CD4-positive, alpha-beta T cell treated with Interleukin-6 for 4 hours (primary cell): ENCODE measurements at regions not wholly inside any gene's neighbourhood (a gene's known extent, or its start where the extent isn't known, plus 50 kb on each side); places are given as distances from the start of the nearest gene placed in this dataset.

ENCODE experiments used
- DNase-seq: peaks from one replicate; pipeline ENCODE4 v3.0.0-alpha.2; 2020; ENCODE audit warnings: mixed read lengths

GRCh38 chr5:6059137-6059800 lies 319.1 kb downstream of the MED10 start:
- no peak for DNase-seq

DNA sequence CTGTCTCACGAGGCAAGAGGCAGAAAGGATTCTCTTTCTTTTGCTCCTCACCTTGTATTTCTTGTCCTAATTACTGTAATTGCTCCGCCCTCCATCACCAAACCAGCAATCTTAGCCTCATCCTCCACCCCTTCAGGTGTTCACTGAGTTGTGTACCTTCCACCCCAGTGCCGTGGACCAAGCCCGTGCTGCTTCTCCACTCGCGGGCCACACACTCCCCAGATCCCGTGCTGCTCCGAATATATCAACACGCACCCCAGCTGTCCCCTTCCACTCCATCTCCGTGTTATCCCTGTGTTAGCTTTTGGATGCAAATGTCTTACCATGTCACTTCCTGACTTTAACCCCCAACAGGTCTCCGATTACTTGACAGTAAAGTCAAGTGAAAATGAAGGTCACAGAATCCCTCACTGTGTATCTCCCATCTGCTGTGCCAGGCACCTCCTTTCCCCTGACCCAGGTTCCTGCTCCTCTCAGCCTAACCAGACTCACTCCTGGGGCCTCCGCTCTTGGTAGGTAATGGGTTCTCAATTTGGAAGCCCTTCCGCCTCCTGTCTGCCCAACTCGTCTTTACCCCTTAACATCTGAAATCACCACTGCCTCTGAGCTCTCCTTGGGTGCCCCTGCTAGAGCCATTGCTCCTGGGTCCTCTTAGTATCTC lies 320.2 kb downstream of the MED10 start:
- no peak for DNase-seq

DNA sequence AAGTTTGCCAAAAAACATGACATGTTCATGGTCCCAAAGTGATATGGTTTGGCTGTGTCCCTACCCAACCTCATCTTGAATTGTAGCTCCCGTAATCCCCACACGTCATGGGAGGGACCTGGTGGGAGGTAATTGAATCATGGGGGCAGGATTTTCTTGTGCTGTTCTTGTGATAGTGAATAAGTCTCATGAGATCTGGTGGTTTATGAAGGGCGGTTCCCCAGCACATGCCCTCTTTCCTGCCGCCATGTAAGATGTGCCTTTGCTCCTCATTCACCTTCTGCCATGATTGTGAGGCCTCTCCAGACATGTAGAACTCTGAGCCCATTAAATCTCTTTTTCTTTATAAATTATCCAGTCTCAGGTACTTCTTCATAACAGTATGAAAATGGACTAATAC lies 322.1 kb downstream of the MED10 start:
- DNase-seq: no peak

DNA sequence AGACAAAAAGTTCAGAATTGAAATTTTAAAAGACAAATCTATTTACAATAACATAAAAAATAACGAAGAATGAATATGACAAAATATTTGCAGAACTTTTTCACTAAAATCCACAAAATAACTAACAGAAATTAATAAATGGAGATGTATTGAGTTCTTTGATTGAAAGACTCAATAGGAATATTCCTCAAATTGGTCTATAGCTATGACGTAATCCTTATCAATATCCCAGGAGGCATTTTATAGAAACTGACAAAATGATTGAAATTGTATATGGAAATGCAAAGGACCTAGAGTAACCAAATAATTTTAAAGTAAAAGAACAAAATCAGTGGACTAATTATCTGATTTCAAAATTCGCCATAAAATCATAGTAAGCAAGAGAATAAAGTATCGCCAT lies 328.7 kb downstream of the MED10 start:
- no peak for DNase-seq

DNA sequence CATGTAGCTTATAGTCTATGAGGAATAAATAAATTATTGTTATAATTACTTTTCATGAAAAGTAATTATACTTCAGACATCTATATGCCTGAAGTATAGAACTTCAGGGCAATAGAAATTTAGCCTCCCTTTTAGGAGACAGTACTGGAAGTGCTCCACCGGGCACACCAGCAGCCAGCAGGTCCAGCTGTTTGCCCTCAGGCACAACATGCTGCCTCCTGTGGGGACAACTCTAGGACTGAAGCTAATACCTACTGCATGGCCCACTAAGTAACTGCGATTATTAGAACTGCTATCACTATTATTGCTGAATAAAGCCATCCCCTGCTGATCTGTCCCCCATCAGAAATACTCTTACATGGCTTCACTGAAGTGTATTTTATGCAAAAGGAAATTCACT lies 329.6 kb downstream of the MED10 start:
- DNase-seq: no peak

GRCh38 chr5:6046296-6046967 lies 331.9 kb downstream of the MED10 start:
- no peak for DNase-seq

- DNase-seq: no peak
Measured at GRCh38 chr5:6043491-6044310, 334.6 kb downstream of the MED10 start.

DNA sequence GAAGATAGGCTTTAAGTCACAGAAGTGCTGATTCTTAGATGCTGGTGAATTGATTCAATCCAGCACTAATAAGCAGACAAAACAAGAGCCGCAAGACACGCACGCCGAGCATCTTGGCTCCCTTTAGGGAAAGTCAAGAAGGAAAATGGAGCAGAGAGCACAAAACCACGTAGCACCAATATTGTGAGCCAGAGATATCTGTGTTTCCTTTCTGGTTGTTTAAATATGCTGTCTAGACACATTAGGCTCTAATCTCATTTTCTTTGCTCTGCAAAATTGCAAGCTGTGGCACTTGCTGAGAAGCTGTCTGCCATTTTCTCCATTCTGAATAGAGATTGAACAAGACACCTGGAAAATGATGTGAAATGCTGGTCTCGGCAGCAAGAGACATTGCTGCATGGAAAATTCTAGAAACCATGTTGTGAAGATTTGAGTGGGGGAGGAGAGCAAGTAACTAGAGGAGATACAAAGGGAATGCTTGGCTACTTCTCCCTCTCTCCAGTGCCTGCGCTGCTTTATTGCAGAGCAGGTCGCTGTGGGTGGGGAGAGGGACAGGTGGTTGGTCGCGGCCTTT lies 336.3 kb downstream of the MED10 start:
- DNase-seq: no peak

DNA sequence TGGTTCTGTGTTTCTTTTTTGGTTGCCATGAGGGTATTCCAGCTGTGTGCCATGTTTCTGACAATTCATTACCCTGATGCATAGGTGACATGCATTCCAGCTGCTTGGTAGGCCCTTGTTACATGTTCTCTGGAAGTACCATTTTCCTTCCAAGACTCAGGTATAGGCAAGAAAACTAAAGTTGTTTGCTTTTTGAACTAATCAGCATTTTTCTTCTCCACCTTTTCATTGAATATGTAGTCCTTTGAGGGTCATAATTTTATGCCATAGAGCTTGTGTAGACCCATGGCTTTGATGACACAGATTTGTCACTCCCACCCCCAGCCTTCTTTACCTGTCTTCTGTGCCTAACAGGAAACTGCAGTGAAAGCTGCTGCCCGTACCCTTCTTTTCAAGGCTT lies 339.2 kb downstream of the MED10 start:
- DNase-seq: no peak

DNA sequence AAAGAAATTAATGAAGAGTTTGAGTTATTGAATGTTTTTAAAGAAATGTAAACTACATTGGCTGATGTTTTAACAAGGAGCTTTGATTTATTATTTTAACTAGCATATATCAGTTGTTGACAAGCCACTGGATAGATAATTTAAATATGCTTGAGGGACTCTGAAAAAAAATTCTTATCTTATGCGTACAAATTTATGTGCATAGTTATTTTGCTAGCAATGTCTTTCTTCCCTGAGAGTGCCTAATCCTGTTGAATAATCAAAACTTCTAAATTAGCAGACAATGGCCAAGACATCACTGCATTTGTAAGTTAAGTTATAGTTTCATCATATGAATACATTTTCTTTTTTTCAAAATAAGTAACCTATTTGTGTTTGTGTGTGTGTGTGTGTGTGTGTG lies 342.3 kb downstream of the MED10 start:
- no peak for DNase-seq

DNA sequence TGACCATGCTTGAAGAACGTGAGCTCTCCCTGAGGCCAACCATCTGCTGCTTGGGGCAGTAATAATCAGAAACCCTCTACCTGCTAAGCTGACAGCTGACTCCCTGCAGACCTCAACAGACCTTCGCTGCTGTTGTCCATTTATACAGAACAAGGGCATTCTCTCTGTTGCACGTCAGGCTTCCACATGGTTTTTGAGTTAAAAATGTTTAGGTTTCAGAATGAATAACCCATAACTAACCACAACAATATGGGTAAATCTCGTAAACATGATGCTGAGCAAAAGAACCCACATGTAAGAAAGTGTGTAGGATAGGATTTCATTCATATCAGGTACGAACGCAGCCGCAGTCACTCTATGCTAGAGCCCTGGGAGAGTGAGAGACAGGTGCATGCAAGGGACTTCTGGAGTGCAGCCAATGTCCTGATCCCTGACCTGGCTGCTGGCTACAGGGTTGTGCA lies 348.5 kb downstream of the MED10 start:
- no peak for DNase-seq

DNA sequence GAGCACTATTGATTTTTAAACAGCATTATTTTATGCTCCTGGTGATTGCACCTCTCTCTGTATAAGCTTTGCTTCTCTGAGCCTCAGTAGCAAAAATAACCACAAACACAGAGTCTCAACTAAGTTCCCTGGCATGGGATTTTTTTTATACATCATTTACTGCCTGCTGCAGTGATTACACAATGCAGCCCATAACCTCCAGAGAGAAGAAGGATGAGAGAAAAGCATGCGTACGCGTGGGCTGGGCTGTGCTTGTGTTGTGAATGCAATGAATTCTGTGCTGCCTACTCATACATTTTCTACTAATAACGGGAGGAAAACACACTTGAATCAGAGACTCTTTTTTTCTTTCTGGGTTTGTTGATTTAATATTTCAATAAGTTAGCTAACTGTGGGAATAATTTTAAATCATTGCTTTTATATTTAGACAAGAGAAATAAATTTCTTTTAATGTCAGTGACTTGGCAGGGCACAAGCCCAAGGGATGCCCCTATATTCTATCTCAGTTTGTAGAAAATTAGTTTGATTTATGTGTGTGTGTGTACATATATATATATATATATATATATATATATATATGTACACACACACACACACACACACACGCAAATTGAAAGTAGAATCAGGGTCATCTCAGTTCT lies 351.5 kb downstream of the MED10 start:
- no peak for DNase-seq

DNA sequence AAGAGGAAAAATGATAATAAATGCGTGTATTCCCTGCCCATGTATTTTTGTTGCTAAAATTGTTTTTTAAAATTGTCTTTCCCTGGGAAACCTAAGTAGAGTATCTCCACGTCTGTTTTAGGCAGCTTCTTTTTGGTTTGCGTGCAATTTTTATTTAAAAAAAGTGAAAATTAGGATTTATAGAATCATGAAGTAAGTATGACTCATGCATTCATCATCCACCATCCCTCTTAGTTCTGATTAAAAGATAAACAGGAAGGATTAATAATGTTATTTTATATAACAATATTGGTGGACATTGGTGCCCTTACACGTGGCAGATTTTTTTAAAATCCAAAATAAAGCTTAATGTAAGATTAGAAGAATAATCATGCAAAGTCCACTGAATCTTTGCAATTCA lies 358.7 kb downstream of the MED10 start:
- DNase-seq: no peak

DNA sequence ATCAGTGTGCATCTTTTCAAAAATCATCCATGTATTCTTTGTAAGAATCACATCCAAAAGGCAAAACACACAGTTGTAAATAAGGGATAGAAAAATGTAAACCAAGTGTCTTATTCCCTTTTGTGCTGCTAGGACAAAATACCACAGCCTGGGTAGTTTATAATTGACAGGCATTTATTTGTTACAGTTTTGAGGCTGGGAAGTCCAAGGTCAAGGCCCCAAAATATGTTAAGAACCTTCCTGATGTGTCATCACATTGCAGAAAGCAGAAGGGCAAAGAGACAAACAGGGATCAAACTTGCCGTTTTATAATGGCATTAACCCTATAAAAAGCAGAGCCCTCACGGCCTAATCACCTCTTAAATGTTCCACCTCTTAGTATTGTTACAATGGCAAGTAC lies 364.8 kb downstream of the MED10 start:
- DNase-seq: no peak

DNA sequence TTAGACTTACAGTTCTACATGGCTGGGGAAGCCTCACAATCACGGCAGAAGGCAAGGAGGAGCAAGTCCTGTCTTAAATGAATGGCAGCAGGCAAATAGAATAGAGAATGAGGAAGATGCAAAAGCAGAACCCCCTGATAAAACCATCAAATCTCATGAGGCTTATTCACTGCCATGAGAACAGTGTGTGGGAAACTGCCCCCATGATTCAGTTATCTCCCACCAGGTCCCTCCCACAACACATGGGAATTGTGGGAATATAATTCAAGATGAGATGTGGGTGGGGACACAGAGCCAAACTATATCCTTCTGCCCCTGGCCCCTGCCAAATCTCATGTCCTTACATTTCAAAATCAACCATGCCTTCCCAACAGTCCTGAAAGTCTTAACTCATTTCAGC lies 367.1 kb downstream of the MED10 start:
- DNase-seq: no peak

- no peak for DNase-seq
Measured at GRCh38 chr5:6006838-6007314, 371.5 kb downstream of the MED10 start.

- no peak for DNase-seq
Measured at GRCh38 chr5:6003040-6003825, 375.1 kb downstream of the MED10 start.

DNA sequence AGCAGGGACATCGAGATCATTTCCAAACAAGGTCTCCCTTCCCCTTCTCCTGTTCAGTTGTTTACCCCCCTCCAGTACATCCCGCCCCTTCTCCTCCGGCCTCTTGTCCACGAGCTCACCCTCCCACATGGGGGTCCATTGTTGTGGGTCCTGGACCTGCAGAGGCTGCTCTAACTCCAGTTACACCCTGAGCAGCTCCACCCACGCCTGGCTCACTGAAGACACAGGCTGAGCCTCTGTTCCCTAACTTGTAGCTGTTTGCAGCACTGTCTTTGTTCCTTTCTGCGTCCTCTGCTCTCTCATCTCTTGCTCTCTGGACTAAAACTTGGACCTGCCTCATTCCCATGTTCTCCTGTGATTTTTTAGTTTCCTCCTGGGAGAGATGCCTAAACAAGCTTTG lies 377.5 kb downstream of the MED10 start:
- DNase-seq: no peak

- DNase-seq: no peak
Measured at GRCh38 chr5:5995819-5996218, 382.5 kb downstream of the MED10 start.

DNA sequence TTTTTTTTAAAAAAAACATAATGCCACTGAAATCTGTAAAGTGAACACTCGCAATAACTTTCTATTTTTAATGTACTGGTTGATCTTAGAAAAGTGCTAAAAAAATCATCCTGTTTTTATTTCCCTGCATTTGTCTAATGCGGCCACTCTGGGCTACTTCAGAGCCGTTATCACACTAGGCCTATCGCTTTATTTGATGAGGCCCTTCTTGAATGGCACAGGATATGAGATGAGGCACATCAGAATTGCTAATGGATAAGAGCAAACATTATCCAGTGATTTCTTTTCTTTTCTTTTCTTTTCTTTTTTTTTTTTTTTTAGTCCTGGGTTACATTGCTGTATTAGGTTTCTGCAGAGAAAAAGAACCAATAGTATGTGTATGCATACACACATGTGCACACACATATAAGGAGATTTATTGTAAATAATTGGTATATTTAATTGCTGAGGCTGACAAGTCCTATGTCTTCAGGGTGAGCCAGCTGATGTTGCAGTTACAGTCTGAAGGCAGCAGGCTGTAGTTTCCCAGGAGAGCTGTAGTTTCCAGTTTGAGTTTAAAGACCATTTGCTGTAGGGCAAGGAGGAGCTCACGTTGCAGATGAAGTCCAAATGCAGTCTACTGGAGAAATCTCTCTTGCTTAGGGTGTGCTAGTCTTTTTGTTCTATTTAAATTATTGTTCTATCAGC lies 391.7 kb downstream of the MED10 start:
- DNase-seq: no peak

- no peak for DNase-seq
Measured at GRCh38 chr5:5985332-5985731, 393.0 kb downstream of the MED10 start.
